ENCODE measurements at regions not wholly inside any gene's neighbourhood (a gene's known extent, or its start where the extent isn't known, plus 50 kb on each side); places are given as distances from the start of the nearest gene placed in this dataset.

DNA sequence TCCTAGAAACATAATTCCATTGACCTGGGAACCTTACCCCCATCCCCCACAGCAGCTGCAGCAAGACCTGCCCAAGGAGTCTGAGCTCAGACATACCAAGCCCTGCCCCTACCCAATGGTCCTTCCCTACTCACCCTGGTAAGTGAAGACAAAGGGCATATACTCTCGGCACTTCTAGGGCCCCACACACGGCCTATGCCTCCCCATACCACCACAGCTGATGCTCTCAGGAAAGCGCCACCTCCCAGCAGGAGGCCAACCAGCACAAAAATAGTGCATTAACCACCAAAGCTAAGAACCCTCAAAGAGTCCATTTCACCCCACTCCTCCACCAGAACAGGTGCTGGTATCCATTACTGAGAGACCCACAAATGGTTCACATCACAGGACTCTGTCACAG lies 74.4 kb upstream of the GUCY1A2 start:
- TF ChIP-seq, protein P1, sequence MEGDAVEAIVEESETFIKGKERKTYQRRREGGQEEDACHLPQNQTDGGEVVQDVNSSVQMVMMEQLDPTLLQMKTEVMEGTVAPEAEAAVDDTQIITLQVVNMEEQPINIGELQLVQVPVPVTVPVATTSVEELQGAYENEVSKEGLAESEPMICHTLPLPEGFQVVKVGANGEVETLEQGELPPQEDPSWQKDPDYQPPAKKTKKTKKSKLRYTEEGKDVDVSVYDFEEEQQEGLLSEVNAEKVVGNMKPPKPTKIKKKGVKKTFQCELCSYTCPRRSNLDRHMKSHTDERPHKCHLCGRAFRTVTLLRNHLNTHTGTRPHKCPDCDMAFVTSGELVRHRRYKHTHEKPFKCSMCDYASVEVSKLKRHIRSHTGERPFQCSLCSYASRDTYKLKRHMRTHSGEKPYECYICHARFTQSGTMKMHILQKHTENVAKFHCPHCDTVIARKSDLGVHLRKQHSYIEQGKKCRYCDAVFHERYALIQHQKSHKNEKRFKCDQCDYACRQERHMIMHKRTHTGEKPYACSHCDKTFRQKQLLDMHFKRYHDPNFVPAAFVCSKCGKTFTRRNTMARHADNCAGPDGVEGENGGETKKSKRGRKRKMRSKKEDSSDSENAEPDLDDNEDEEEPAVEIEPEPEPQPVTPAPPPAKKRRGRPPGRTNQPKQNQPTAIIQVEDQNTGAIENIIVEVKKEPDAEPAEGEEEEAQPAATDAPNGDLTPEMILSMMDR (IDR thresholded peaks at IDR 0.05; ENCODE audit: insufficient read depth, low read depth, low read length), result no peak
- H3K4me3 ChIP-seq (ENCODE audit: low read depth, low read length), result no peak overlapping the region
- no peak for DNase-seq (ENCODE audit: low read depth)

DNA sequence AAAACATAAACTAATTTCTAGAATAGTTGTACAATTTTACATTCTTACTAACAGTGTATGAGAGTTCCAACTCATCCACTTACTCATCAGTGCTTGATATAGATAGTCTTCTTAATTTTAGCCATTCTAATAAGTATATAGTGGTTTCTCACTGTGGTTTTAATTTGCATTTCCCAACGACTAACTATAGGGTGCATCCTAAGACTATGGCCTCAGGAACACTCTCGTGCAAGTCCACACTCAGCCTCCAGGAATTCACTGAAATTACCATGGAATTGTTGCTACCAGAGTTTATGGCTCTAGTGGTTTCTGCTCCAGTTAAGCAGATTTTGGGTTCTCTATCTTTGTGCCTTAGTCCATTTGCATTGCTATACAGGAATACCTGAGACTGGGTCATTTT lies 60.1 kb upstream of the GUCY1A2 start:
- DNase-seq (ENCODE audit: low read depth), result no peak
- H3K4me3 ChIP-seq (ENCODE audit: low read depth, low read length), result no peak overlapping the region
- TF ChIP-seq, protein P1 (IDR thresholded peaks at IDR 0.05; ENCODE audit: insufficient read depth, low read depth, low read length), result no peak

- DNase-seq (ENCODE audit: low read depth), result no peak
- H3K4me3 ChIP-seq (ENCODE audit: low read depth, low read length), result no peak overlapping the region
- TF ChIP-seq, protein P1 (IDR thresholded peaks at IDR 0.05; ENCODE audit: insufficient read depth, low read depth, low read length), result no peak
Observed at GRCh38 chr11:107076832-107077231, 58.6 kb upstream of the GUCY1A2 start.

DNA sequence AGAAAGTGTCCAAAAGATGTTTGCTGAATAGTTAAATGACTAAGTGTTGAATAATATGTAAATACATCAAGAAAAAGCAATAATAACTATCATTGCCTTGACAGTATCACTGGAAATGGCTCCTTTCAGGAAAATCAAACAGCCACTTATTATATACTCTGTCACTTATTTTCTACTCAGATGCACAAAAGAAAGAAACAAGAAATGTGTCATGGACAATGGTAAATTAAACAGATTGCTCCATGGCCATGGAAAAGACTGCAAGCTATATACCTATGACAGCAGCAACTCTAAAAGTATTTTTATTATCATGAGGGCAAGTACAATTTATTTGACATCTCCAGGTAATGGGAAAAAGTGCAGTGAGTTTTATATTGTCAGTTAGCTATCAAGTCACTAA lies 52.9 kb upstream of the GUCY1A2 start:
- TF ChIP-seq, protein P1 (IDR thresholded peaks at IDR 0.05; ENCODE audit: insufficient read depth, low read depth, low read length), result no peak
- DNase-seq (ENCODE audit: low read depth), result no peak
- no peak overlapping the region for H3K4me3 ChIP-seq (ENCODE audit: low read depth, low read length)

Measured in fibroblast of villous mesenchyme (primary cell).